NOMO-1 treated with DMSO at 0.1 percent for 48 hours (cell line): ENCODE measurements at regions not wholly inside any gene's neighbourhood (a gene's known extent, or its start where the extent isn't known, plus 50 kb on each side); places are given as distances from the start of the nearest gene placed in this dataset.

Experiments
- DNase-seq: peaks from one replicate; lab custom pipeline; 2025; ENCODE audit not compliant: unreplicated experiment; lab: John Stamatoyannopoulos, UW

GRCh38 chr10:84770824-84771223 is 442.4 kb downstream of the CCSER2 start:
- no peak for DNase-seq

DNA sequence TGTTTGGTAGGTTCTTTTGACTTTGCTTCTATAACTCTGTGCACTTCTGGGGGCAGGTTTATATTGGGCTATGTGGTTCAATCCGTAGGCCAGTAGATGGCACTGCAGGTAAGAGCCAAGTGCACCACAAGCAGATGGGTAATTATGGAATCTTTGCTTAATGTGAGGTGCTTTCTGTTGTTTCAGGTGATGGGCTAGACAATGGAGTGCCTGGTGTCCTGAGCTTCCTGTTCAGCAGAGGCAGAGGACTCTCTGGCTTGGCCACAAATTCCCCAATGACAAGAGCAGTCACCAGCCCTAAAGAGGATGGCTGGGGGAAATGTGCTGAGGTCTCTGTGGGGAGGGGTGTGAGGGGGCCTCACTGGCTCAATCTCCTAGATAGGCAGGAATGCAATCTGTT is 455.0 kb downstream of the CCSER2 start:
- DNase-seq, result peak; percentile 8

GRCh38 chr10:84783909-84784308 is 455.5 kb downstream of the CCSER2 start:
- no peak for DNase-seq

DNA sequence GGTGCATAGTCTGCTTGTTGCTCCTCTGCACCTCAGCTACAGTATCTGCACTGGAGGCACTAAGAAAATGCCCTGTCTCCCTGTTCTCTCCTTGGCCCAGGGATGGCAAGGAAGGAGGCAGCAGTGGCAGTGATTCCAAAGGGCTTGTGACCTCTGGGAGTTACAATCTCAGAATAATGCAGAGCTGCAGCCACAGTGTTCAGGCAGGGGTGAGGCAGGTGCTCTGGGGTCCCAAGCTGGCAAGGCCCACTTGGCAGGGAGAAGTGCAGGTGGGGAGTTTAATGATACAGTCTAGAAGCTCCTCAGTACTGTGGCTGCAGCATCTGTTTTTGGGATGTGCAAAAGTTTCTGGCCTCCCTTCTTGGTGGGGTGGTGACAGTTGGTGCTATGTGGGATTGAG is 456.4 kb downstream of the CCSER2 start:
- no peak for DNase-seq

DNA sequence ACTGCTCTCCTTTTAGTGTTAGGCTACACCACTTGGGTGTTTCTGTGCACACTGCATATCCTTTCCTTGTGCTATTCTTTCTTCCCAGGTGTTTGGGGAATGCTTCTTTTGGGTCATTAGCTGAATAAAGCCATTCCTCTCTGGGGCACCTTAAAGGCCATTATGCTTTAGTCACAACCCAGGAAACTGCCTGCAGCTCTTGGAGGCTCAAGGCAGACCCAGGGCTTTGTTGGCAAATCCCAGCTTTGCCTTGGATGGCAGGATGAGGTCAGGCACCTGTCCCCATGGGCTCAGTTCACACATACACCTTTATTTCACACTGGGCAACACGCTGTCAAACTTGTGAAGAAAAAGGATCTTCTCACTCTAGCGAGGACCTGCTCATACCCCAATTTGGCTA is 460.6 kb downstream of the CCSER2 start:
- no peak for DNase-seq

GRCh38 chr10:84798312-84798711 is 469.9 kb downstream of the CCSER2 start:
- no peak for DNase-seq

DNA sequence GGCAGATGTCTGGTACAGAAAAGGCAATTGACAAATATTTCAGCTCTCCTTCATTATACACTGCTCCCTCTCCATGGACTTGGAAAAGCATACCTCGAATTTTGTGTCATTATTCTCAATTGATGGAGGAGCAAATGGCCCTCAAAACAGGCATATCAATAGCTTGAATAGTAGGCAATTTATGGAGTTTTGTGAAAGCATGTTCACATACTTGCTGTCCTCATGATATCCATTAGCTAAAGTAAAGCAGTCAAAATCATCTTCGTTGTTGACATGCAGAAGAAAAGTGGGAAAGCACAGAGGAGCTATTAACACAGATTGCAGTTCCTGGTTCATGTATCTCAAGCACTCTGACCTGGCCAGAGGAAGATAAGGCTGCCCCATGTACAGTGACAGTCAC is 472.8 kb downstream of the CCSER2 start:
- no peak for DNase-seq

DNA sequence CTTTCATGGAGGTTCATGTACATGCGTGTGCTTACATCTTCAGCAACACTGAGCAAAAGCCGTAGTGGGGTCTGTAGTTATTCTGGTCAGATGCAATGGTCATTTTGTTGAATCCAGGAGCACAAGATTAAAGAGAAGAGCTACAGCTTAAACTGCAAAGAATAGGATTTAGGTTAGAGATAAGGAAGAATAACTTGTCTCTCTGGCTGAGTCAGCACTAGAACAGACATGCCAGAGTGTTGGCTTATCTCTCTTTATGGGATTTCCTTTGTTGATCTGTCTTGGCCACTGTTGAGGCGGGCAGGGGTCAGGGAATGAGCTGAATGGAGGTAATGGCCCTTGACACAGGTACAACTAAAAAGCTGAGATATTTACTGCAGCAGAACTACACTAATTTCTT is 473.5 kb downstream of the CCSER2 start:
- no peak for DNase-seq

DNA sequence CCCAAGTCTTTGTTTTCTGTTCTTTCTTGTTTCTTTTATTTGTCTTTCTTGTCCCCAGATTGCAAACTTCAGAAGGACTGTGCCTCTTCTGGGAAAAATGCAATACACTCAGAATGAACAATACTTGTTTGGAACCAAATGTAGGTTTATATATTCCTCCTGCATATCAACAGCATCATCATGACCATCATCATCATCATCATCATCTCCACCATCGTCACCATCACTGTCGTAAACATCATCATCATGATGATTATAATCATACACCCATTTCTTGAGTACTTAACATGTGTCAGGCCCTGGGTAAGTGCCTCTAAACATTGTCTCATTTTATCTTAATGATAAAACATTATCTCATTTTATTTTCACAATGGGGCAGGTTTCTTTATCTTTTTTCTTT is 476.8 kb downstream of the CCSER2 start:
- no peak for DNase-seq

- no peak for DNase-seq
These were observed 482.7 kb downstream of the CCSER2 start for GRCh38 chr10:84811113-84811512.

GRCh38 chr10:84818961-84819360 is 490.6 kb downstream of the CCSER2 start:
- DNase-seq, result no peak

DNA sequence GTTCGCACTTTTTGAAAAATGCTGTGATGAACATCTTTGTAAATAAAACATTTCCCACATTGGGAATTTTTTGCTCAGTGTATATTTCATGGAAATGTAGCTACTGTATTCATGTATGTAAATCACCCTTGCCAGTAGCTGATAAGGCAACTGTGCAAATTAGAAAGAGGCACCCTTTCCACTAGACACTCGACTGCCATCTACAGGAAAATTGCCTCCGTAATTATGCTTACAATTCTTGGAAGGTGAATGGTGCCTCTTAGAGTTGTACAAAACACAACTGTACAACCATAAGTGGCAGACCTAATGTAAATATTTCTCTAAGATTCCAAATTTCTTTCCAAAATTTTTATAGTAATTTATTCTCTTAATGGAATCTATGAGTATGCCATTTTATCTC is 491.7 kb downstream of the CCSER2 start:
- no peak for DNase-seq

DNA sequence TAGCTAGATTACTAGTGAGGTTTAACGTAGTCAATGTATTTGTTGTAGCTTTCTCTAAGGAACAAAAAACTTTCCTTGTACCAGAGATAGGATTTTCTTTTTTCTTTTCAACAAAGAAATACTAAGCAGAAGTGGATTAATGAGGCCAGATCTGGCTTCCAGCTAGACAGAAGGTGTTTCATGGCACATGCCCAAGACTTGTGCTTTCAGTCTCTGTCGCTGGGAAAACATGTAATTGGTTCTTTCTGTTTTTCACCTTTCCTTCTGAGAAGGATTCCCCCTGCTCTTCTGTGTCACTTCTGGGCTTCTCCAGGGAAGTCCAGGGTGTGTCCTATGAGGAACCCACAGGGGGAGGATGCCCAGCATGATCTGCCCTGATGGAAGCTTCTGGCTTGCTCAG is 492.2 kb downstream of the CCSER2 start:
- DNase-seq, result no peak

DNA sequence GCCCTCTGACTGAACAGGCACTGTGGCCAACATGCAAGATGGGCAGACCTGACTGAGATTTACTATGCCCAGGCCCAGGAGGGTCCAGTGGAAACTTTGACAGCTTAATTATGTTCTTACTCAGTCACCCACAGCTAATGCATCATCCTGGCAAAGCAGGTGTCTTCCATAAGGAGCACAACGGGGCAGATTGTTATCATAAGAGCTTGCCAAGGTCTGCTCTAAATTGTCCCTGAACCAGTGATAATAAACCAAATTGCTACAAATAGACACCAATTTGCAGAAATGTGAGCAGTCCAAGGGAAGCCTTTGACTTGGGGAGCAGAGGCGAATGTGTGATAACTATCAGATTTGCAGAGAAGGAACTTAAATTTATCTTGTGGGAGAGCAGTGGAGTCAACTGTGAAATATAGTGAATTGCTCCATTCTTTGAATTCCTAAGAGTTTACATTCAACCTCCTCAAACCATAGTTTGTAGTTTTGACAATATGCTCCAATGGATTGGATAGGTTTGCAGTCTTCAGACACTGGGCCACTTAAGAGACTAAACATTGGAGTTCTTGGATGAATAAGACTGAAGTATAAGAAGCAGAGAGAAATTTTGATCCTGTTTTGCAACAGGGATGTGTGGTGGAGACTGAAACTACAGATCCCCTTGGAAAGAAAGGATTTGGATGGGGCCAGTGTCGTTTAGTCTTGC is 494.7 kb downstream of the CCSER2 start:
- DNase-seq, result no peak

- no peak for DNase-seq
These were observed 496.1 kb downstream of the CCSER2 start for GRCh38 chr10:84824525-84824924.

- no peak for DNase-seq
These were observed 496.9 kb downstream of the CCSER2 start for GRCh38 chr10:84825330-84825729.

- no peak for DNase-seq
These were observed 498.3 kb downstream of the CCSER2 start for GRCh38 chr10:84826704-84827103.

DNA sequence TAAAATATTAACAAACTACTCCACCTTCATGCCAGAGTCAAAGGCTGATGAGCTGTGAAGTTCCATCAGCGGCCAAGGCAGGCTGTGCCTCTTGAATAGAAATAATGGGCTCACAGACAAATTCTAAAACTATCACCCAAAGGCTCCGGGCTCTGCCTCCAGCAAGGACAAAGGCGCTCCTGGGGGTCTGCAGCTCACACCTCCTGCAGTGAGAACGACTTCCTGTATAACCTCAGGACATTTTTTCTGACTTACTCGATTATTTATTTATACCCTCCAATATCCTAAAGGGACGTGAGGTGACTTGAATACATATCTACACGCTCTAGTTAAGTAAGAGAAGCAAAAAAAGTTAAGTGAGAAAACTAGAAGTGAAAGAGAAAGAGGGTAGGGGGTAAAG is 500.7 kb downstream of the CCSER2 start:
- DNase-seq, result no peak

GRCh38 chr10:84837041-84837812 is 508.8 kb downstream of the CCSER2 start:
- DNase-seq, result no peak

DNA sequence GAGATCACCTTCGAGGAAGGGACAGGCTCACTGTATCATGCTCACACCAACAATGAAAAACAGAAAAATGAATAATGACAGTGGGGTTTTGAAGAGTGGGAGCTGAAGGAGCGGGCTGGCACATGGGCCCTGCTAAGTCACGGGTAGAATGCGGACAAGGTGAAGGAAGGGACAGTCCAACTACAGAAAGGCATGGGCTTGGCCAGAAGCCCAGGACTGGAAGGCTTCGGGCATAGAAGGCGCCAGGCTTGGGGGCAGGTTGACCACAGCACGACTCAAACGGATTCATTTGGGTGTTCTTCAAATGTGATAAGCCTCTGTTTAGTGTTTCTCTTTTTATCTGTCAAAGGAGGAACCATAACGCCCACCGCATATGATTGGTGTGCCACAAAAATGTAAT is 509.5 kb downstream of the CCSER2 start:
- DNase-seq, result no peak

GRCh38 chr10:84838851-84839250 is 510.5 kb downstream of the CCSER2 start:
- DNase-seq, result no peak

- no peak for DNase-seq
These were observed 514.2 kb downstream of the CCSER2 start for GRCh38 chr10:84842593-84842992.

DNA sequence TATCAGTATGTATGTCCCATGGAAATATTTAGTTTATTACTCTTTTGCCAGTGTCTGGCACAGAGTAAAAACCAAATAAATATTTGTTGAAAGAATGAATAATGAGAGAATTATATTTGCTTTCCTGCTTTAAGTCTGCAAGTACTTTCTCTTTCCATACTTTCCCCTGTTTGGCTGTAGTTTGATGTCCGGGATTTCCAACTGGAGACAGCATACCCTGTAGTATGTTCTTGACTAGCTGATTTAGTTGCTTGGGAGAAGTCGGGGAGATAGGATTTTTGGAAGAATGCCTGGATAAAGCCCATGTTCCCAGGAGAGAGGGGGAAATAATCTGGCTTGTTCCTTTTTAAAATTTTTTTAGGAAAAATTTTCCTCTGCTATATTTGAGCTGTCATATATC is 516.1 kb downstream of the CCSER2 start:
- DNase-seq, result no peak
